Activated naive CD8-positive, alpha-beta T cell treated with anti-CD3 and anti-CD28 coated beads for 36 hours (primary cell): ENCODE measurements at regions not wholly inside any gene's neighbourhood (a gene's known extent, or its start where the extent isn't known, plus 50 kb on each side); places are given as distances from the start of the nearest gene placed in this dataset.

Source experiments
- DNase-seq: peaks from one replicate; pipeline ENCODE4 v3.0.0; 2021
- H3K27ac Mint-ChIP-seq: one replicate; pipeline ENCODE4 v1.8.0; 2022; ENCODE audit warnings: mild to moderate bottlenecking, moderate library complexity, mixed read lengths
- H3K27me3 Mint-ChIP-seq: one replicate; pipeline ENCODE4 v1.8.0; 2022; ENCODE audit warnings: mild to moderate bottlenecking, mixed read lengths
- H3K36me3 Mint-ChIP-seq: one replicate; pipeline ENCODE4 v1.8.0; 2021; ENCODE audit warnings: mild to moderate bottlenecking, mixed read lengths
- H3K4me1 Mint-ChIP-seq: one replicate; pipeline ENCODE4 v1.8.0; 2021; ENCODE audit warnings: mixed read lengths
- H3K4me3 Mint-ChIP-seq: one replicate; pipeline ENCODE4 v1.8.0; 2022; ENCODE audit warnings: mild to moderate bottlenecking, moderate library complexity, mixed read lengths
- H3K9me3 Mint-ChIP-seq: one replicate; pipeline ENCODE4 v1.8.0; 2022; ENCODE audit warnings: mixed read lengths

- Mint-ChIP-seq H3K4me3 (no peak overlapping the region), H3K9me3 (peaks cover 2% of the 10 kb centered on the region), H3K4me1 (no peaks in the 10 kb centered on the region), H3K27ac (no peak overlapping the region), H3K27me3 (no peaks in the 10 kb centered on the region), H3K36me3 (no peaks in the 10 kb centered on the region)
- no peak for DNase-seq
Measured at GRCh38 chr13:61180234-61180633, 235.4 kb downstream of the PCDH20 start.

GRCh38 chr13:61179741-61180140, 235.9 kb downstream of the PCDH20 start:
- no peak overlapping the region for H3K27ac Mint-ChIP-seq
- H3K4me3 Mint-ChIP-seq = no peak overlapping the region
- no peaks in the 10 kb centered on the region for H3K4me1 Mint-ChIP-seq
- peaks cover 2% of the 10 kb centered on the region for H3K9me3 Mint-ChIP-seq
- H3K36me3 Mint-ChIP-seq = no peaks in the 10 kb centered on the region
- no peak for DNase-seq
- no peaks in the 10 kb centered on the region for H3K27me3 Mint-ChIP-seq

DNA sequence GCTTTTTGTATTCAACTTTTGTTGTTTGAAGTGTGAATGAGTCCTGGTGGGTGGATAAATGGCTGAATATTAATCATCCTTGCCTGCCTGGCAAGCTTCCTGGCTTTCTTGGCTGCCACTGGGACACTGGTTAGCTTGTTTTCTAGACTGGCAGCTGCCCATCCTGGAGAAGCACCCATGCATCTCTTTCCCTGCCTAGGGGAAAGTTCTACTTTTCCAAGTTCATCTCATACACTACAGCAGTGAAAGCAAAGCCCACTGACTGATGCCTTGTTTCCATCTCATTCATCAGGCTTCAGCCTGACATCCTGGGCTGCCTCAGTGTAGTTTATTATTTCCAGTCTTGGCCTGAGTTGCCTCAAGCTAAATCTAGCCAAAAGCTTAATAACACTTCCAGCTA, 244.8 kb downstream of the PCDH20 start:
- no peak overlapping the region for H3K27ac Mint-ChIP-seq
- no peaks in the 10 kb centered on the region for H3K27me3 Mint-ChIP-seq
- no peaks in the 10 kb centered on the region for H3K36me3 Mint-ChIP-seq
- DNase-seq = no peak
- no peaks in the 10 kb centered on the region for H3K4me1 Mint-ChIP-seq
- H3K4me3 Mint-ChIP-seq = no peak overlapping the region
- H3K9me3 Mint-ChIP-seq = no peaks in the 10 kb centered on the region

DNA sequence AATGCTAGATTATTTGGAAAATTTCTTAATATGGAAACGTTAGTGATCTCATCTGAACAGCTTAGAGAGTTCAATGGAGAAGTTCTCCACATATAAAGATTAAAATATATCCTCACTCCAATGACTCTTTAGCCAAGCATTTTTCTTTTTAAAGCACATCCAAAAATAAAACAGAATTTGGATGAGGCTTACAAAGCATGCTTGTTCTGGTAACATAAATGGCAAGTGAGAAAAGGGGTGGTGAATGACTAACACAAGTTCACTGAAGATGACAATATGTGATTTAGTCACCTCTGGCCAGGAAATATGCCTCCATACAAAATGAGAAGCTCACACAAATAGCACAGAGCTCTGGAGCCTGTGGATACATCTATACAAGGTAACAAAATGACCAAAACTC, 253.0 kb downstream of the PCDH20 start:
- Mint-ChIP-seq H3K4me1 (no peaks in the 10 kb centered on the region), H3K36me3 (no peaks in the 10 kb centered on the region), H3K4me3 (no peak overlapping the region), H3K9me3 (peaks cover 3% of the 10 kb centered on the region), H3K27ac (no peak overlapping the region), H3K27me3 (no peaks in the 10 kb centered on the region)
- DNase-seq = no peak

GRCh38 chr13:61162106-61162505, 253.5 kb downstream of the PCDH20 start:
- peaks cover 6% of the 10 kb centered on the region for H3K9me3 Mint-ChIP-seq
- DNase-seq = no peak
- no peak overlapping the region for H3K27ac Mint-ChIP-seq
- no peak overlapping the region for H3K4me3 Mint-ChIP-seq
- no peaks in the 10 kb centered on the region for H3K36me3 Mint-ChIP-seq
- H3K27me3 Mint-ChIP-seq = no peaks in the 10 kb centered on the region
- H3K4me1 Mint-ChIP-seq = no peaks in the 10 kb centered on the region

GRCh38 chr13:61156753-61157152, 258.9 kb downstream of the PCDH20 start:
- DNase-seq = no peak
- Mint-ChIP-seq H3K36me3 (no peaks in the 10 kb centered on the region), H3K4me3 (no peak overlapping the region), H3K27ac (no peak overlapping the region), H3K4me1 (no peaks in the 10 kb centered on the region), H3K27me3 (no peaks in the 10 kb centered on the region), H3K9me3 (peaks cover 7% of the 10 kb centered on the region)

DNA sequence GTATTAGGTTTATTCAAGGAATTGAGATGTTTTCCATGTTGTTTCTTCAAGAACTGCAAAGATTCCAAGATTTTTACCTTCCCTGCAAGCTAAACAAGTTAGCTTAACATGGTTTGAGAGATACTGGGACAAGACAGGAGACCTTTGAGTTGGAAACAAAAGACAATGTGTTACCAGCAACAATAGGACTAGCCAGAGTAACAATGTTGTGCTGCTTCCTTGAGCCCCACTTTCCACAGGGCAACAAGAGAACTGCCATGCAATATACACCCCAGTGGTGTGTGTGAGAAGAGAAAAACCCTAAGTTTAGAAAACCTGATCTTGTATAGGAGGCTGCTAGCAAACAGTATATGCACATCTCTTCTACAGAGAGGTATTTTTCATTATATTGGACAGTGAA, 264.6 kb downstream of the PCDH20 start:
- Mint-ChIP-seq H3K36me3 (no peaks in the 10 kb centered on the region), H3K27me3 (no peaks in the 10 kb centered on the region), H3K9me3 (peaks cover 3% of the 10 kb centered on the region), H3K27ac (no peak overlapping the region), H3K4me1 (no peaks in the 10 kb centered on the region), H3K4me3 (no peak overlapping the region)
- DNase-seq = no peak

- Mint-ChIP-seq H3K4me1 (no peaks in the 10 kb centered on the region), H3K36me3 (no peaks in the 10 kb centered on the region)
Measured at GRCh38 chr13:61149331-61149730, 266.3 kb downstream of the PCDH20 start.

DNA sequence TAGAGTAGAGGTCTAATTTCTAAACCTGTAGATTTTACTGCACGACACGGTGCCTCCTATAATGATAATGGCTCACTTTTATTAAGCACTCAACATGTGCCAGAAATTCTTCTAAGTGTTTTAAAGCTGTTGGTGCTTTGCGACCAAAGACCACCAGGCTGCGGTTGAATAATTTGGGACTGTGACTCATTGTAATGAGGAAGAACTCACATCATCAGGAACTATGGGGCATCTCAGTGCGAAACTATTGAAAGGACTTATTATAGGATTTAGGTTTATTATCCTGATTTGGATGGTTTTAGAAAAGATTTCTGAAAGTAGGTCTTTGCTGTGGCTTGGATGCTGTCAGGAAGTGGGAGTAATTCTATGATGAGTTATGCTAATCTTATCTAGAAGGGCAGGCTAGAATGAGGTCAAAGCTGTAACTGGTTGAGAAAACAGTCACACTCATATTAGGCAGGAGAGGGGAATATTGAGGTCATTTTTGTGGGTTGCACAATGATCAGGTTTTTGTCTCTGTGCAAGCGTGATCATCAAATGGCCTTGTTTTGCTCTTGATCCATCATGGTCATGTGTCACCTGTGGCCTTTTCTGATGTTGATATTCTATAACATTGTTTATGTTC, 266.8 kb downstream of the PCDH20 start:
- H3K27ac Mint-ChIP-seq = no peak overlapping the region
- peaks cover 4% of the 10 kb centered on the region for H3K9me3 Mint-ChIP-seq
- no peaks in the 10 kb centered on the region for H3K4me1 Mint-ChIP-seq
- H3K27me3 Mint-ChIP-seq = no peaks in the 10 kb centered on the region
- DNase-seq = no peak
- no peaks in the 10 kb centered on the region for H3K36me3 Mint-ChIP-seq
- no peak overlapping the region for H3K4me3 Mint-ChIP-seq

More at GRCh38 chr13:61149331-61149730, 266.3 kb downstream of the PCDH20 start:
- Mint-ChIP-seq H3K27ac (no peak overlapping the region), H3K9me3 (peaks cover 4% of the 10 kb centered on the region), H3K4me3 (no peak overlapping the region), H3K27me3 (no peaks in the 10 kb centered on the region)
- DNase-seq = no peak

- peaks cover 4% of the 10 kb centered on the region for H3K9me3 Mint-ChIP-seq
- no peaks in the 10 kb centered on the region for H3K36me3 Mint-ChIP-seq
- no peaks in the 10 kb centered on the region for H3K27me3 Mint-ChIP-seq
- no peaks in the 10 kb centered on the region for H3K4me1 Mint-ChIP-seq
- H3K4me3 Mint-ChIP-seq = no peak overlapping the region
- H3K27ac Mint-ChIP-seq = no peak overlapping the region
- no peak for DNase-seq
Measured at GRCh38 chr13:61148211-61148610, 267.4 kb downstream of the PCDH20 start.

DNA sequence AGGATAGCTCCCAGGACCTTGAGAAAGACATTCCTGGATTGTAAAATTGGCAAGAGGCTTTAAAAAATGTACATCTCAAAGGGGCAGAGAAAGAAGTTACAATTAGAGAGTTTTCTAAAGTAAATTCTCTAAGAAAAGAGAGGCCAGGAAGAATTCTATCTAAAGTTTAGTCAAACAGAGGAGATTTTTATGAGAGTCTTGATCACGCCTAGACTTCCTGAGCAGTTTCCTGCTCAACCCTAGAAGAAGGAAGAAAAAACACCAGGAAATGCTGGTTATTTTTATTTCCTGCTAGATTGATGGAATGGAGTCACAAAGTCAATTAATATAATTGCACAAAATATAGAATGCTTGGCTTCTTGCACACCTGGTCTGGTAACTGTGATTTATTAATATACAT, 269.1 kb downstream of the PCDH20 start:
- Mint-ChIP-seq H3K9me3 (peaks cover 4% of the 10 kb centered on the region), H3K27ac (no peak overlapping the region), H3K4me3 (no peak overlapping the region), H3K27me3 (no peaks in the 10 kb centered on the region), H3K4me1 (no peaks in the 10 kb centered on the region), H3K36me3 (no peaks in the 10 kb centered on the region)
- DNase-seq = no peak

DNA sequence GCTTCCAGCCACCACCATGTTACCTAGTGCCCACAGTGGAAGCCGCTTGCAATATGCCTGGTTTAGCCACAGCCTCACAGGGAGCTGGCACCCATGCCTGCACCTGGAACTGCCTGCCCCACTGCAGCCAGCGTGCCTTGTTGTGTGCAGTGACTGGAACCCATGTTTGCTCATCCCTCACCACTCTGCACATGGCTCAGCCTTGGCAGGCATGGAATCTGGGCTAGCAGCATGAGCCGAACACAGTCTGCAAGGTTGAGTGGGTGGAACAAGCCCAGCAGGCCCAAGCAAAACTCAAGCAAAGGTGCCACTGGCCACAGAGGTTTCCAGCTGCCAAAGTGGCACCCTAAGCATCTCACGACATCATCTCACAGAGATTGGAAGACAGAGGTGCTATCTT, 269.5 kb downstream of the PCDH20 start:
- Mint-ChIP-seq H3K36me3 (no peaks in the 10 kb centered on the region), H3K4me3 (no peak overlapping the region), H3K27ac (no peak overlapping the region), H3K9me3 (peaks cover 4% of the 10 kb centered on the region), H3K4me1 (no peaks in the 10 kb centered on the region), H3K27me3 (no peaks in the 10 kb centered on the region)
- no peak for DNase-seq

DNA sequence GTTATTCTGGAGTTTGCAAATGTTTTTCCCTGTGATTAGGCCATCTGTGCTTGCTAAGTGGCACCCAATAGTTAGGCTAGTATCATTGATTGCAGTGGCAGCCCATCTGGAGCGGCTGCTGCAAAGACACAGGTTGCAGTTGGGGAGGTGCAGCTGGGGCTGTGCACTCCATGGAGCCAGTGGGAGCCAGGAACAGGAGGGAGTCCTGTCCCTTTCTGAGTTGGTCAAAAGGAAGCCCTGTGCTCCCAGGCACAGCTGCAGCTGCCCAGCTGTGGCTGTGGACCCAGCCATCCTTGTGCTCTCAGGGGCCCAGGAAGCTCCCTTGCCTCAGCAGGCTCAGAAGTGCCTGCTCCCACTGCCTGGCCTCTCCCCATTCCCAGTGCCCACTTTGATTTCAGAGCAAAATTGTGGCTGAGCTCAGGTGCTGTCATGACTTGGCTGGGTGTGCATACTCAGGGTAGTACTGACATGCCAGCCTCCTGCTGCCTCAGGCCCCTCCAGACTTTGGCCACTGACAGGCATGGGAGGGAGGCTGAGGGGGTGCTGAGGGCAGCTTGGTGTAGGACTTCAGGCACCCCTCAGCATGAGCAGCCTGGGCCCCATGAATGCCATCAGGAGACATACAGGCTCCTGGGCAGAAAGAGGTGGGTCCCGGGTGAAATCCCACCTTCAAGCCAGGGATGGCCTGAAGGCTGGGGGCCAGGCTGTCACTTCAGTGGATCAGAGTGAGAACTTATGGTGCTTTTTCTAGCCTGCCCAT, 270.6 kb downstream of the PCDH20 start:
- Mint-ChIP-seq H3K9me3 (peaks cover 4% of the 10 kb centered on the region), H3K4me1 (no peaks in the 10 kb centered on the region), H3K27ac (no peak overlapping the region), H3K4me3 (no peak overlapping the region), H3K36me3 (no peaks in the 10 kb centered on the region), H3K27me3 (no peaks in the 10 kb centered on the region)
- no peak for DNase-seq

GRCh38 chr13:61144301-61144700, 271.3 kb downstream of the PCDH20 start:
- Mint-ChIP-seq H3K4me3 (no peak overlapping the region), H3K36me3 (no peaks in the 10 kb centered on the region), H3K27ac (no peak overlapping the region), H3K4me1 (no peaks in the 10 kb centered on the region), H3K9me3 (peaks cover 4% of the 10 kb centered on the region), H3K27me3 (no peaks in the 10 kb centered on the region)
- DNase-seq = no peak

DNA sequence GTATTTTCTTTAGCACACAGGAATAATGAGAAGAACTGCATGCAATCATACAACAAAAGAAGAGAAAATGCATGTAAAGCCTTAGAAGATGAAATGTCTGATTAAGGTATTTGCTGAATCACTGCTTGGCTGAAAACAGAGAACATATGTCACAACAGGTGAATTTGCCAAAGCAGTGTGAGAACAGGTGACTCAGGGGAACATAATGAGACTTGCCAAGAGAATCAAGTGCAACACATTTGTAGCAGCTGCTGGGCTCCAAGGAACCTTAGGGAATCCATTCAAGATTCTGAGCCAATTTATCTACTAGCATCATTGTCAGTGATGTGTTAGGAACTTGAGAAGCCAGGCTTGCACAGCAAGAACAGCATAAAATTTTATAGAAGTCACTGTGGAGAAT, 273.1 kb downstream of the PCDH20 start:
- Mint-ChIP-seq H3K27ac (no peak overlapping the region), H3K36me3 (no peaks in the 10 kb centered on the region), H3K9me3 (peaks cover 2% of the 10 kb centered on the region), H3K4me3 (no peak overlapping the region), H3K27me3 (no peaks in the 10 kb centered on the region), H3K4me1 (no peaks in the 10 kb centered on the region)
- no peak for DNase-seq

GRCh38 chr13:61138857-61139256, 276.8 kb downstream of the PCDH20 start:
- no peak overlapping the region for H3K27ac Mint-ChIP-seq
- no peaks in the 10 kb centered on the region for H3K9me3 Mint-ChIP-seq
- H3K4me1 Mint-ChIP-seq = no peaks in the 10 kb centered on the region
- DNase-seq = no peak
- no peaks in the 10 kb centered on the region for H3K36me3 Mint-ChIP-seq
- H3K27me3 Mint-ChIP-seq = no peaks in the 10 kb centered on the region
- no peak overlapping the region for H3K4me3 Mint-ChIP-seq
